Lung (tissue), 11 donors: ENCODE measurements at regions not wholly inside any gene's neighbourhood (a gene's known extent, or its start where the extent isn't known, plus 50 kb on each side); places are given as distances from the start of the nearest gene placed in this dataset.
"Not testable (repeated sequence)": the region's sequence is repeated elsewhere in the genome, so short reads cannot be mapped to it uniquely, and the experiment has no call there.

Experiments used
- ATAC-seq: fragments of 200-7000 bp; cut with Tn5 transposase; one replicate; pipeline ENCODE4 v1.9.1; 2020; ENCODE audit warnings: moderate number of reproducible peaks; ENCODE audit not compliant: insufficient read depth, low FRiP score
- DNase-seq, 3 donors: peaks; one replicate each; pipeline ENCODE4 v3.0.0-alpha.2; 2013 to 2017
- H3K27ac ChIP-seq, 2 donors: one replicate each; pipeline ENCODE4 v1.5.1; 2013; ENCODE audit warnings: mild to moderate bottlenecking in 2 of 2, moderate library complexity in 2 of 2, control low read depth in 1 of 2, inconsistent platforms in 1 of 2, low read depth in 1 of 2, low read length in 1 of 2
- H3K27me3 ChIP-seq, 3 donors: one replicate each; pipeline ENCODE4 v1.5.1; 2013; ENCODE audit warnings: low read length in 2 of 3; ENCODE audit not compliant: control insufficient read depth in 3 of 3, insufficient read depth in 3 of 3
- H3K36me3 ChIP-seq, 4 donors: one replicate each; pipeline ENCODE4 v1.5.1; 2013; ENCODE audit warnings: low read length in 4 of 4, mild to moderate bottlenecking in 1 of 4, moderate library complexity in 1 of 4; ENCODE audit not compliant: control insufficient read depth in 4 of 4, insufficient read depth in 4 of 4
- H3K4me1 ChIP-seq, 5 donors: one replicate each; pipeline ENCODE4 v1.5.1; 2013; ENCODE audit warnings: low read length in 5 of 5, mild to moderate bottlenecking in 2 of 5, moderate library complexity in 1 of 5; ENCODE audit not compliant: control insufficient read depth in 5 of 5, insufficient read depth in 5 of 5
- H3K4me3 ChIP-seq: one replicate; pipeline ENCODE4 v1.5.1; 2013; ENCODE audit warnings: mild to moderate bottlenecking, control low read depth, moderate library complexity
- H3K9ac ChIP-seq, 2 donors: one replicate each; pipeline ENCODE4 v1.5.1; 2013; ENCODE audit warnings: low read length in 2 of 2, control low read depth in 1 of 2; ENCODE audit not compliant: insufficient read depth in 1 of 2
- H3K9me3 ChIP-seq, 4 donors: one replicate each; pipeline ENCODE4 v1.5.1; 2013; ENCODE audit warnings: low read length in 3 of 4, mild to moderate bottlenecking in 1 of 4, moderate library complexity in 1 of 4; ENCODE audit not compliant: control insufficient read depth in 4 of 4, insufficient read depth in 3 of 4
- WGBS, 2 donors: extraction: QIAGEN DNeasy Blood & Tissue Kit; methylation state at CpG; one replicate each; pipeline ENCODE4 v1.1.7; 2013; 5-methylcytosine and 5-hydroxymethylcytosine counted together
- TF ChIP-seq, protein P1 (sequence below): IDR thresholded peaks from 2 replicates; pipeline ENCODE4 v1.5.1; 2012; ENCODE audit warnings: mild to moderate bottlenecking; ENCODE audit errors: control extremely low read depth, extremely low read depth
- donor health status: control.
- donor health status: control.
- donor health status: Bipolar disorder and iron deficiency.
- donor health status: healthy.
- donor health status: DM: yes; HTN: yes; CAD: no.

- no peak for DNase-seq
- WGBS, 2 donors, result 66 to 80% methylated on average over 2 of the region's 2 CpGs
Observed at GRCh38 chr5:16364910-16365309, 100.7 kb downstream of the ZNF622 start.

GRCh38 chr5:16353439-16353838 is 112.2 kb downstream of the ZNF622 start:
- not testable (repeated sequence) for H3K9ac ChIP-seq, ATAC-seq, H3K4me3 ChIP-seq, H3K4me1 ChIP-seq, H3K9me3 ChIP-seq, H3K36me3 ChIP-seq, DNase-seq, H3K27ac ChIP-seq, H3K27me3 ChIP-seq
- 87 to 88% methylated on average over 5 of the region's 5 CpGs for WGBS, 2 donors

More at GRCh38 chr5:16364910-16365309, 100.7 kb downstream of the ZNF622 start:
- Histone ChIP-seq H3K27ac (no peak overlapping the region), H3K4me1 (no peaks in the 10 kb centered on the region), H3K4me3 (no peak overlapping the region), H3K36me3 (no peaks in the 10 kb centered on the region), H3K9ac (no peak overlapping the region), H3K27me3 (no peaks in the 10 kb centered on the region), H3K9me3 (no peaks in the 10 kb centered on the region)
- ATAC-seq, result no peak
- TF ChIP-seq, protein P1, sequence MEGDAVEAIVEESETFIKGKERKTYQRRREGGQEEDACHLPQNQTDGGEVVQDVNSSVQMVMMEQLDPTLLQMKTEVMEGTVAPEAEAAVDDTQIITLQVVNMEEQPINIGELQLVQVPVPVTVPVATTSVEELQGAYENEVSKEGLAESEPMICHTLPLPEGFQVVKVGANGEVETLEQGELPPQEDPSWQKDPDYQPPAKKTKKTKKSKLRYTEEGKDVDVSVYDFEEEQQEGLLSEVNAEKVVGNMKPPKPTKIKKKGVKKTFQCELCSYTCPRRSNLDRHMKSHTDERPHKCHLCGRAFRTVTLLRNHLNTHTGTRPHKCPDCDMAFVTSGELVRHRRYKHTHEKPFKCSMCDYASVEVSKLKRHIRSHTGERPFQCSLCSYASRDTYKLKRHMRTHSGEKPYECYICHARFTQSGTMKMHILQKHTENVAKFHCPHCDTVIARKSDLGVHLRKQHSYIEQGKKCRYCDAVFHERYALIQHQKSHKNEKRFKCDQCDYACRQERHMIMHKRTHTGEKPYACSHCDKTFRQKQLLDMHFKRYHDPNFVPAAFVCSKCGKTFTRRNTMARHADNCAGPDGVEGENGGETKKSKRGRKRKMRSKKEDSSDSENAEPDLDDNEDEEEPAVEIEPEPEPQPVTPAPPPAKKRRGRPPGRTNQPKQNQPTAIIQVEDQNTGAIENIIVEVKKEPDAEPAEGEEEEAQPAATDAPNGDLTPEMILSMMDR, result no peak

GRCh38 chr5:16350816-16351215 is 114.8 kb downstream of the ZNF622 start:
- no peak overlapping the region for H3K9ac ChIP-seq
- TF ChIP-seq, protein P1, result no peak
- 58 to 84% methylated on average over 3 of the region's 3 CpGs for WGBS, 2 donors
- no peaks in the 10 kb centered on the region for H3K4me1 ChIP-seq
- H3K9me3 ChIP-seq, result no peaks in the 10 kb centered on the region
- DNase-seq (no peak), ATAC-seq (no peak)
- no peaks in the 10 kb centered on the region for H3K36me3 ChIP-seq
- H3K4me3 ChIP-seq, result no peak overlapping the region
- H3K27me3 ChIP-seq, result no peaks in the 10 kb centered on the region
- no peak overlapping the region for H3K27ac ChIP-seq

- no peak for ATAC-seq
- 0 to 46% methylated on average over 1 of the region's 1 CpG for WGBS, 2 donors
Observed at GRCh38 chr5:16346380-16346779, 119.2 kb downstream of the ZNF622 start.

More at GRCh38 chr5:16346380-16346779, 119.2 kb downstream of the ZNF622 start:
- Histone ChIP-seq H3K4me3 (no peak overlapping the region), H3K27me3 (no peaks in the 10 kb centered on the region), H3K9me3 (no peaks in the 10 kb centered on the region), H3K4me1 (no peaks in the 10 kb centered on the region), H3K9ac (no peak overlapping the region), H3K27ac (no peak overlapping the region), H3K36me3 (no peaks in the 10 kb centered on the region)
- TF ChIP-seq, protein P1, result no peak
- DNase-seq, result no peak
